WERI-Rb-1 (cell line): ENCODE measurements at regions not wholly inside any gene's neighbourhood (a gene's known extent, or its start where the extent isn't known, plus 50 kb on each side); places are given as distances from the start of the nearest gene placed in this dataset.

Source experiments
- DNase-seq: peaks from one replicate; pipeline ENCODE4 v3.0.0-alpha.2; 2020
- H3K27ac ChIP-seq: fragments of 250-450 bp; sonication (Bioruptor Pico); 2 replicates; pipeline ENCODE4 v1.5.1; 2020; ENCODE audit warnings: mild to moderate bottlenecking, moderate library complexity
- H3K27me3 ChIP-seq: fragments of 250-450 bp; sonication (Bioruptor Pico); 2 replicates; pipeline ENCODE4 v1.5.1; 2021; ENCODE audit warnings: mild to moderate bottlenecking, low read depth, moderate library complexity; ENCODE audit not compliant: insufficient read depth, severe bottlenecking
- H3K36me3 ChIP-seq: fragments of 250-450 bp; sonication (Bioruptor Pico); 2 replicates; pipeline ENCODE4 v1.5.1; 2020; ENCODE audit warnings: mild to moderate bottlenecking, moderate library complexity
- H3K4me3 ChIP-seq: 2 replicates; pipeline ENCODE4 v1.5.1; 2011; ENCODE audit warnings: low read depth, mild to moderate bottlenecking, control low read depth, low read length
- H3K9me3 ChIP-seq: fragments of 250-450 bp; sonication (Bioruptor Pico); 2 replicates; pipeline ENCODE4 v1.5.1; 2021; ENCODE audit warnings: mild to moderate bottlenecking, moderate library complexity; ENCODE audit not compliant: severe bottlenecking
- TF ChIP-seq, protein P1 (sequence below): IDR thresholded peaks from 2 replicates; pipeline ENCODE4 v1.5.1; 2011; ENCODE audit warnings: low read depth, mild to moderate bottlenecking, control low read depth, inconsistent platforms, low read length

DNA sequence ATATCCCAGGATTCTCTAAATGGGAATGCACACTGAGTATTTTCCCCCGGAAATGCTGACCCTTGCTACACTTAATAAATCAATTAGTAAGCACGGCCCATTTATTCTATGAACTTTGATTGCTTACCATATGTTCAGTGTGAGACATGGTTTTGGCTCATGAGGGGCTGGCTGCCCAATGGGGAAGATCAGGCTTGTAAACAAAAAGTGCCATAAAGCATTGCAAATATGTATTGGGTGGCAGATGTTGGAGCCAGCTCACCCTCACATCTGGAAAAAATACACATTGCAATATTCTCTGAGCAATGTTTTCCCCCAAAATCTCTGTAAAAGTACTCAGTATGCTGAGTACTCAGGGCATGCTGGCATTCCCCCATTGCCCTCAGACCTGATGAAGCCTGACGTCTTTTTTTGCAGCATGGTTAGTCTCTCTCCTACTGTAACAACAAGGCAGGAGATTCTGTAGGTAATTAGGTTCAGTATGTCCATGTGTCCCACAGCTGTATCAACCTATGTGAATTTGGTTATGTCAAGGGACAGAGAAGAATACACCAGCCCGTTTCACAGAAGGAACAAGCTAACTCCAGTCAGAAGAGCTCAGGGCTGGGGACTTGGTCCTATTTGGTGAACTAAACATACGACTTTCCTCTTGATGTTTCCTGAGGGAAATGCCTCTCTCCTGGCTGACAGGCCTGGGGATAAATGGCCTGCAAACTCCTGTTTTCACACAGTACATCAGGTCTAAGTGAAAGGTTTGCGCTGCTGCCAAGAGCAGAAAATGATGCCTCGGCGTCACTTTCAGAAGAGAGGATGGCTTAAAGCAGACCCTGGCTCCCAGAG is 202.4 kb downstream of the INSIG2 start:
- DNase-seq, result no peak
- Histone ChIP-seq H3K4me3 (no peak overlapping the region), H3K9me3 (no peaks in the 10 kb centered on the region), H3K27ac (no peak overlapping the region), H3K27me3 (peaks cover 35% of the 10 kb centered on the region), H3K36me3 (no peaks in the 10 kb centered on the region)
- TF ChIP-seq, protein P1, sequence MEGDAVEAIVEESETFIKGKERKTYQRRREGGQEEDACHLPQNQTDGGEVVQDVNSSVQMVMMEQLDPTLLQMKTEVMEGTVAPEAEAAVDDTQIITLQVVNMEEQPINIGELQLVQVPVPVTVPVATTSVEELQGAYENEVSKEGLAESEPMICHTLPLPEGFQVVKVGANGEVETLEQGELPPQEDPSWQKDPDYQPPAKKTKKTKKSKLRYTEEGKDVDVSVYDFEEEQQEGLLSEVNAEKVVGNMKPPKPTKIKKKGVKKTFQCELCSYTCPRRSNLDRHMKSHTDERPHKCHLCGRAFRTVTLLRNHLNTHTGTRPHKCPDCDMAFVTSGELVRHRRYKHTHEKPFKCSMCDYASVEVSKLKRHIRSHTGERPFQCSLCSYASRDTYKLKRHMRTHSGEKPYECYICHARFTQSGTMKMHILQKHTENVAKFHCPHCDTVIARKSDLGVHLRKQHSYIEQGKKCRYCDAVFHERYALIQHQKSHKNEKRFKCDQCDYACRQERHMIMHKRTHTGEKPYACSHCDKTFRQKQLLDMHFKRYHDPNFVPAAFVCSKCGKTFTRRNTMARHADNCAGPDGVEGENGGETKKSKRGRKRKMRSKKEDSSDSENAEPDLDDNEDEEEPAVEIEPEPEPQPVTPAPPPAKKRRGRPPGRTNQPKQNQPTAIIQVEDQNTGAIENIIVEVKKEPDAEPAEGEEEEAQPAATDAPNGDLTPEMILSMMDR, result no peak

DNA sequence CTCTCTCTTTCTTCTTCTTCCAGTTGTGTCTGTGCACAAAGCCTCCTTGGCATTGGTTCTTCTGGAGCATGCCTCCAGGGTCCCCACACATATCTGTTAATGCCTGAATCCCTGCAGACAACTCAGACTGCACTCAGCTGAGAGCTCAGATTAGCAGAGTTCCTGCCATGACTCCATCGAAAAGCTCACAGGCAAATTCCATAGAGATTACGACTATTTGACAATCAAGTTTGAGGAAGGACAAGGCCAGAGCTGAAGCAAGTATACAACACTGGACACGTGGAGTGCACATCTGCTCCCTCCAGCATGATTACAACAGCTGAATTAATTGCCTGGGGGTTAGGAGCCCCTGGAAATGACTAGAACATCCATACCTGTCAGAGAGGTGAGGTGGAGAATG is 190.7 kb downstream of the INSIG2 start:
- TF ChIP-seq, protein P1, result no peak
- no peak overlapping the region for H3K27ac ChIP-seq
- no peak for DNase-seq
- no peaks in the 10 kb centered on the region for H3K9me3 ChIP-seq
- no peak overlapping the region for H3K4me3 ChIP-seq
- no peaks in the 10 kb centered on the region for H3K36me3 ChIP-seq
- peaks cover 95% of the 10 kb centered on the region for H3K27me3 ChIP-seq

DNA sequence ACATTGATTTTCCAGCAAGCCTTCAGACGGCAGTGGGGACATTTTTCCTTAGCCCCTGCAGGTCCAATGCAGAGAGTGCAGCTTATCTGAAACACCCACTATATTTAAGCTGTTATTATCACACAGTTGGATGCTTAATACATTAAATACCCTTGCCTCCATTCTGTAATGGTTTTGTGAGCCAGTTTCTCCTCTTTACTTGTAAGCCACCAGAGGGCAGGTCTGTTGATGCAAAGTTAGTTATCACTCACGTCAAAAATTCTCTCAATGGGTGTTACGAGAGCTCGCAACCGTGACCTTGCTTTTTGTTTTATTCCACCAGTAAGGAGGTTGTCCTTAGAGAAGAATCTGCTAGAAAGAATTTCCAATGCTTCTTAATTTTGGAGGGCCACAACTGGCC is 189.8 kb downstream of the INSIG2 start:
- DNase-seq, result no peak
- TF ChIP-seq, protein P1, result no peak
- Histone ChIP-seq H3K36me3 (no peaks in the 10 kb centered on the region), H3K27ac (no peak overlapping the region), H3K27me3 (peaks cover 95% of the 10 kb centered on the region), H3K4me3 (no peak overlapping the region), H3K9me3 (no peaks in the 10 kb centered on the region)

DNA sequence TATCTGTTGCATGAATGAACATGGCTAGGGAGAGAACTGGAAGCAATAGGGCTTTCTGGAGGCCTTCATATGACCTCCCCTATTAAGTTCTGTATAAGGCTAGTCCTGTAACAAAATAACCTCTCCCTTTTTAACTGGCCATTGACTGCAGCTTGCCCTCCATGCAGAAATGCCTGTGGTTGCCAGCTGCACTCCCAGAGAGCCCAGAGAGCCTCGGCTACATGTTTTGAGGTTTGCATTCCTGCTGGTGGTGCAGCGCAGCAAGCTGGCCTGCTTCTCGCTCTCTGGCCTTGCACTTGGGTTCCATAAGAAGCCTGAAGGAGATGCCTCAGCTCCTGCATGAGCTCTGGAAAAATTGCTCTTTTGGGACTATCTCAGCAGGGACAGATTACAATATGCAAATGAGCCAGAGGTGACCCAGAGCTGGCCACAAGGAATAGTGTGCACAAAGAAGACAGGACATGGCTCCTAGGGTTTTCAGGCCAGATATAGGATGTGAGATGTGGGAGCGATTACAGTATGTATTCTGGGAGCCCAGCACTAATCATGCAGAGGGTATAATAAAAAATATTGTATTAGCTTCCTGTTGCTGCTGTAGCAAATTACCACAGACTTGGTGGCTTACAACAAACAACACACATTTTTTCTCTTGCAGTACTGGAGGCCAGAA is 186.7 kb downstream of the INSIG2 start:
- DNase-seq, result no peak
- Histone ChIP-seq H3K36me3 (no peaks in the 10 kb centered on the region), H3K9me3 (no peaks in the 10 kb centered on the region), H3K27me3 (peaks cover 90% of the 10 kb centered on the region), H3K4me3 (no peak overlapping the region), H3K27ac (no peak overlapping the region)
- TF ChIP-seq, protein P1, result no peak

DNA sequence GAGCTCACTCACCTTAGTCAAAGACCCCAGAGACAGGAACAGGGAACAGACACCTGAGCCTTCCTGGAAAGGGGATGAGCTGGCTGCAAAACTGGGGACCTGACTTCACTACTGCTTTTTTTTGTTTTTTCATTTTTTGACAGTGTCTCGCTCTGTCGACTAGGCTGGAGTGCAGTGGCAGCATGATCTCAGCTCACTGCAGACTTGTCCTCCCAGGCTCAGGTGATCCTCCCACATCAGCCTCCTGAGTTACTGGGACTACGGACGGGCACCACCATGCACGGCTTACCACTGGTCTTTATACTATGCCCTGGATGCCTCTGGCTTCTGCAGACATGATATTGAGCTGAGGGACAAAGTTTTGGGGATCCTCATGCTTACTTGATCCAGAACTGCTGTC is 184.1 kb downstream of the INSIG2 start:
- Histone ChIP-seq H3K27me3 (peaks cover 86% of the 10 kb centered on the region), H3K27ac (no peak overlapping the region), H3K4me3 (no peak overlapping the region), H3K9me3 (no peaks in the 10 kb centered on the region), H3K36me3 (no peaks in the 10 kb centered on the region)
- no peak for DNase-seq
- TF ChIP-seq, protein P1, result no peak
